ENCODE measurements at regions not wholly inside any gene's neighbourhood (a gene's known extent, or its start where the extent isn't known, plus 50 kb on each side); places are given as distances from the start of the nearest gene placed in this dataset.
"Not testable (repeated sequence)": the region's sequence is repeated elsewhere in the genome, so short reads cannot be mapped to it uniquely, and the experiment has no call there.

DNA sequence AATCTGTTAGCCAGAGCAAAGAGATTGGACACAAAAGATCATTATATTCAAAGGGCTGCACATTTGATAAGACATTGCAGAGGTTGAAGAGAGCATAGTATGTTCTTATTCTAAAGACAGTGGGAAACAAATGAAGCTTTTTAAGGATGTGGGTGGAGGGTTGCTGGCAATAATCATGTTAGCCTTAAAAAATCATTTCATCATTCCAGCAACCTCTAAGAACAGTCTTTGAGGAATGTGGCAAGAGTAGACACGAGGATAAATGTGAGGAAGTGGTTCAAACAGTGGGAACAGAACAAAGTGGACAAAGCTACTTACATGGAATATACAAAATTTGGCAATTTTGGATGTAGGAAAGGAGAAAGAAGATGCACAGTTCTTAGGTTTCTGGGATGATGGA is 167.3 kb upstream of the SPRY1 start:
- Mint-ChIP-seq H3K27ac (no peak overlapping the region), H3K4me1 (no peaks in the 10 kb centered on the region), H3K9me3 (peaks cover 10% of the 10 kb centered on the region), H3K36me3 (peaks cover 43% of the 10 kb centered on the region), H3K27me3 (no peaks in the 10 kb centered on the region), H3K4me3 (no peak overlapping the region)
- no peak for DNase-seq

DNA sequence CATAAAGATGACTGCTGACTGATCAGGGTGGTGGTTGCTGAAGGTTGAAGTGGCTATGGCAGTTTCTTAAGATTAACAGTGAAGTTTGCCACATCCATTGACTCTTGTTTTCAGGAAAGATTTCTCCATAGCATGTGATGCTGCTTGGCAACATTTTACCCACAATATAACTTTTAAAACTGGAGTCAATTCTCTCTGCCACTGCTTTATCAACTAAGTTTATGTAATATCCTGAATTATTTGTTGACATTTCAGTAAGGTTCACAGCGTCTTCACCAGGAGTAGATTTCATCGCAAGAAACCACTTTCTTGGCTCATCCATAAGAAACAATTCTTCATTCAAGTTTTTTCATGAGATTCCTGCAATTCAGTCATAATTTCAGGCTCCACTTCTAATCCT is 166.5 kb upstream of the SPRY1 start:
- Mint-ChIP-seq H3K27me3 (no peaks in the 10 kb centered on the region), H3K9me3 (peaks cover 6% of the 10 kb centered on the region), H3K27ac (no peak overlapping the region), H3K36me3 (peaks cover 42% of the 10 kb centered on the region), H3K4me3 (no peak overlapping the region), H3K4me1 (no peaks in the 10 kb centered on the region)
- DNase-seq: no peak

DNA sequence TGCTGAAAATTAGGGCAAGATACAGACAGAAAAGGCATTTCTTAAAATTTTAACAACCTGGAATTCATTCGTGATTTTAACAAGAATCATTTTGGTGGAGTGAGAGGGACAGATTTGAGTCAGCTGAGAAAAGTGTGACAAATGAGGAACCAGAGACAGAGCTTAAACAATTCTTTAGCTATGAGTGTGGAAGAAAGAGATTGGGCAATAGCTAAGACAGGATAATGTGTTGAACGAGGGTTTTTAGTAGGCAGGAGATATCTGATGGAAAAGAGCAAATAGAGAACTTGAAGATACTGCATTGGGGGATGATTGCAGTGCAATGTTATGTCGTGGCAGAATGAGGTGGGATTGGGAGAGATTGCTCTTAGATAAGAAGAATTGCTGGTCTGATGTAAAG is 164.2 kb upstream of the SPRY1 start:
- no peak overlapping the region for H3K27ac Mint-ChIP-seq
- H3K36me3 Mint-ChIP-seq: peaks cover 31% of the 10 kb centered on the region

DNA sequence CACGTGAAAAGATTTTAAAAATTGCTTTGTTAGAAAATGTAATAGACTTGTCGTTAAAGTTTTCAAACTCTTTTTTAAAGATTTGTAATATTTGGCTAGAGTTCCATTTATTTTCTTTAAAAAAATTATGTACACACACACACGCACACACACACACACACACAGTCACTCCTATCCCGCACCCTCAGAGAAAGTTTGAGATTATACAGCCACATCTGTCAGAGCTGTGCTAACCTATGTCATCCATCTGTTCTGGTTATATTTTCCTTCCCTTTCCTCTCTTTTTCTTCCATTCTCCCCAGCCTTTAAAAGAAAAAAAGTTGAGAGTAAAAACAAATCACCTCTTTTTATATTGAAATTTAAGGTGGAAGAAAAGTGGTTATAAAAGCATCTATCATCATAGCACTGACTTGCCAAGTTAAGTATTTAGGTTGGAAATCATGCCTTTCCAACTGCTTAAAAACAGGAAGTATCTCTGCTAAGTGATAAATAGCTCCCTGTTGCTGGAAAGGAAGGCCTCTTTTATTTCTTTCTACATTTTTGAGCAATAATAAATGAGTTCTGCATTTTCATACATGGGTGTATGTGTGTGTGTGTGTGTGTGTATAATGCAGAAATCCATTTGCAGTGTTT is 163.3 kb upstream of the SPRY1 start:
- Mint-ChIP-seq H3K4me3 (no peak overlapping the region), H3K9me3 (no peaks in the 10 kb centered on the region), H3K36me3 (peaks cover 25% of the 10 kb centered on the region), H3K27ac (no peak overlapping the region), H3K4me1 (no peaks in the 10 kb centered on the region), H3K27me3 (no peaks in the 10 kb centered on the region)
- DNase-seq: no peak

More for the DNA sequence above, 164.2 kb upstream of the SPRY1 start:
- no peak for DNase-seq
- no peak overlapping the region for H3K4me3 Mint-ChIP-seq
- H3K4me1 Mint-ChIP-seq: no peaks in the 10 kb centered on the region
- H3K9me3 Mint-ChIP-seq: no peaks in the 10 kb centered on the region
- no peaks in the 10 kb centered on the region for H3K27me3 Mint-ChIP-seq

- H3K4me1 Mint-ChIP-seq: no peaks in the 10 kb centered on the region
- H3K27ac Mint-ChIP-seq: no peak overlapping the region
- DNase-seq: no peak
- H3K27me3 Mint-ChIP-seq: no peaks in the 10 kb centered on the region
- H3K36me3 Mint-ChIP-seq: peaks cover 23% of the 10 kb centered on the region
- H3K9me3 Mint-ChIP-seq: peaks cover 4% of the 10 kb centered on the region
- H3K4me3 Mint-ChIP-seq: no peak overlapping the region
Observed at GRCh38 chr4:123234955-123235354, 161.6 kb upstream of the SPRY1 start.

DNA sequence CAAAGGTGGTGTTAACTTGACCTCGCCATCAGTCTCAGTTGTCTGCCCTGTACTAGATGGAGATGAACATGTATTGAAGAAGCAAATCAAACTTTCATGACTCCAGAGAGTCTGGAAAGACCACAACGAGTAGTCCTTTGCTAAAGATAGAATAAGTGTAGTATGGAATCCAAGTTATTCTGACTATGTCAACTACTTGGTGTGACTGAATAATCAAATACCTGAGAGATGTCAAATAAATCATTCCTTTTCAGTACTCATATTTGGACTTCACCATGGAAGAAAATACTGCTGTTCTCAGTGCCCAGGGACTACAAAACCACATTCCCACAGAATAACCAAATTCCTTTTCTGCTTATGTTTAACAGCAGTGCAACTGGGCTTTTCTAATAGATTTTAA is 161.2 kb upstream of the SPRY1 start:
- Mint-ChIP-seq H3K27ac (no peak overlapping the region), H3K9me3 (peaks cover 8% of the 10 kb centered on the region), H3K36me3 (peaks cover 22% of the 10 kb centered on the region), H3K27me3 (no peaks in the 10 kb centered on the region), H3K4me3 (no peak overlapping the region), H3K4me1 (no peaks in the 10 kb centered on the region)
- DNase-seq: no peak

GRCh38 chr4:123236606-123237005 is 160.0 kb upstream of the SPRY1 start:
- peaks cover 22% of the 10 kb centered on the region for H3K36me3 Mint-ChIP-seq
- H3K4me1 Mint-ChIP-seq: no peaks in the 10 kb centered on the region
- no peak overlapping the region for H3K27ac Mint-ChIP-seq
- H3K4me3 Mint-ChIP-seq: no peak overlapping the region
- peaks cover 15% of the 10 kb centered on the region for H3K9me3 Mint-ChIP-seq
- no peaks in the 10 kb centered on the region for H3K27me3 Mint-ChIP-seq
- no peak for DNase-seq

DNA sequence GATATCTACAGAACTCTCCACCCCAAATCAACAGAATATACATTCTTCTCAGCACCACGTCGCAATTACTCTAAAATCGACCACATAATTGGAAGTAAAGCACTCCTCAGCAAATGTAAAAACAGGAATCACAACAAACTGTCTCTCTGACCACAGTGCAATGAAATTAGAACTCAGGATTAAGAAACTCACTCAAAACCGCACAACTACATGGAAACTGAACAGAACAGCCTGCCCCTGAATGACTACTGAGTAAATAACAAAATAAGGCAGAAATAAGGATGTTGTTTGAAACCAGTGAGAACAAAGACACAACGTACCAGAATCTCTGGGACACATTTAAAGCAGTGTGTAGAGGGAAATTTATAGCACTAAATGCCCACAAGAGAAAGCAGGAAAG is 156.3 kb upstream of the SPRY1 start:
- not testable (repeated sequence) for H3K27me3 Mint-ChIP-seq, DNase-seq, H3K27ac Mint-ChIP-seq, H3K4me3 Mint-ChIP-seq, H3K4me1 Mint-ChIP-seq
- Mint-ChIP-seq H3K9me3 (peaks cover 21% of the 10 kb centered on the region), H3K36me3 (peaks cover 13% of the 10 kb centered on the region)

GRCh38 chr4:123243220-123243619 is 153.4 kb upstream of the SPRY1 start:
- H3K9me3 Mint-ChIP-seq: peaks cover 21% of the 10 kb centered on the region
- not testable (repeated sequence) for H3K4me1 Mint-ChIP-seq, H3K27me3 Mint-ChIP-seq, DNase-seq, H3K27ac Mint-ChIP-seq, H3K4me3 Mint-ChIP-seq
- H3K36me3 Mint-ChIP-seq: peaks cover 13% of the 10 kb centered on the region

DNA sequence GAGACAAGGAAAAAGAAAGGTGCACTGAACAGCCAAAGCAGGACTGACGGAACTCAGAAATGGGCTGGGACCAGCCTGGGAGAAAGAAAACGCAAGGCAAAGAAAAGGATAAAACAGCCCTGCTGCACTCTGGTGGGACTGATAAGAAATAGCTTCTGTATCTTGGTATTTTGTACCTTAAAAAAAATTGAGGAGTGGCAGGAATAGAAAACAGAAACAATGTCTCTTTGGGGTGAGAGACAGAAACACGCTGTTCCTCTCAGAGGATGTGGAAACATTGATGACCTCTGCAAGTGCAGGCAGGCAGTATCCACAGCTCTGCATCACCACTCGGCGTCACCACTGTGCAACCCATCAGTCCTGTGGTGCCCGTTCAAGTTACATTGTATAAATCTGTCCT is 152.5 kb upstream of the SPRY1 start:
- H3K4me3 Mint-ChIP-seq: no peak overlapping the region
- no peak overlapping the region for H3K27ac Mint-ChIP-seq
- no peaks in the 10 kb centered on the region for H3K27me3 Mint-ChIP-seq
- H3K4me1 Mint-ChIP-seq: no peaks in the 10 kb centered on the region
- no peak for DNase-seq
- H3K36me3 Mint-ChIP-seq: peaks cover 9% of the 10 kb centered on the region
- H3K9me3 Mint-ChIP-seq: peaks cover 17% of the 10 kb centered on the region

- H3K27ac Mint-ChIP-seq: no peak overlapping the region
- peaks cover 11% of the 10 kb centered on the region for H3K9me3 Mint-ChIP-seq
- no peak for DNase-seq
- peaks cover 4% of the 10 kb centered on the region for H3K36me3 Mint-ChIP-seq
- no peaks in the 10 kb centered on the region for H3K4me1 Mint-ChIP-seq
- H3K27me3 Mint-ChIP-seq: no peaks in the 10 kb centered on the region
- H3K4me3 Mint-ChIP-seq: no peak overlapping the region
Observed at GRCh38 chr4:123246085-123246484, 150.5 kb upstream of the SPRY1 start.

- no peaks in the 10 kb centered on the region for H3K36me3 Mint-ChIP-seq
- no peaks in the 10 kb centered on the region for H3K27me3 Mint-ChIP-seq
- DNase-seq: no peak
- no peaks in the 10 kb centered on the region for H3K9me3 Mint-ChIP-seq
- H3K27ac Mint-ChIP-seq: no peak overlapping the region
- H3K4me3 Mint-ChIP-seq: no peak overlapping the region
- no peaks in the 10 kb centered on the region for H3K4me1 Mint-ChIP-seq
Observed at GRCh38 chr4:123248085-123248659, 148.4 kb upstream of the SPRY1 start.

DNA sequence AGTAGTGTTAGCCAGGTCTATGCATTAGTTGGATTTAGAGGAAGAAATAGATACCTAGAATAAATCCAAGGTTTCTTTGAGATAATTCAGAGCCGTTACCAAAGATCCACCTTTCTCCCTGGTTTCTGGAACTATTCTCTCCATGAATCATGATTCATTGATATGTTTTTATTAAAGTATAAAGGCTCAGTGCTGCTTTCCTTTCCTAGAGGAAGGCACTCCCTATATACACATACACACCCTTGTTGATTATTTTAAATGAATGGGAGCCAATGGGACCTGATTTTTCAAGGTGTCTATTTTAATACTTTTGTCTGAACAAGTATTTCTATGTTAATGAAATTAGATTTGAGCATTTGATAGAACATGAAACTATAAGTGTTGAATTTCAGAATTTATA is 146.8 kb upstream of the SPRY1 start:
- H3K4me1 Mint-ChIP-seq: no peaks in the 10 kb centered on the region
- H3K4me3 Mint-ChIP-seq: no peak overlapping the region
- no peak overlapping the region for H3K27ac Mint-ChIP-seq
- DNase-seq: no peak
- no peaks in the 10 kb centered on the region for H3K27me3 Mint-ChIP-seq
- no peaks in the 10 kb centered on the region for H3K9me3 Mint-ChIP-seq
- H3K36me3 Mint-ChIP-seq: no peaks in the 10 kb centered on the region

- H3K27ac Mint-ChIP-seq: no peak overlapping the region
- H3K36me3 Mint-ChIP-seq: peaks cover 1% of the 10 kb centered on the region
- no peaks in the 10 kb centered on the region for H3K4me1 Mint-ChIP-seq
- H3K9me3 Mint-ChIP-seq: no peaks in the 10 kb centered on the region
- no peaks in the 10 kb centered on the region for H3K27me3 Mint-ChIP-seq
- no peak for DNase-seq
- no peak overlapping the region for H3K4me3 Mint-ChIP-seq
Observed at GRCh38 chr4:123250843-123251242, 145.8 kb upstream of the SPRY1 start.

GRCh38 chr4:123255971-123256370 is 140.6 kb upstream of the SPRY1 start:
- DNase-seq: no peak
- no peaks in the 10 kb centered on the region for H3K27me3 Mint-ChIP-seq
- H3K36me3 Mint-ChIP-seq: peaks cover 15% of the 10 kb centered on the region
- no peaks in the 10 kb centered on the region for H3K4me1 Mint-ChIP-seq
- no peak overlapping the region for H3K27ac Mint-ChIP-seq
- no peaks in the 10 kb centered on the region for H3K9me3 Mint-ChIP-seq
- no peak overlapping the region for H3K4me3 Mint-ChIP-seq

GRCh38 chr4:123256901-123257300 is 139.7 kb upstream of the SPRY1 start:
- H3K9me3 Mint-ChIP-seq: no peaks in the 10 kb centered on the region
- H3K36me3 Mint-ChIP-seq: peaks cover 15% of the 10 kb centered on the region
- no peaks in the 10 kb centered on the region for H3K4me1 Mint-ChIP-seq
- no peak for DNase-seq
- H3K4me3 Mint-ChIP-seq: no peak overlapping the region
- H3K27ac Mint-ChIP-seq: no peak overlapping the region
- no peaks in the 10 kb centered on the region for H3K27me3 Mint-ChIP-seq
